BJ (cell line): ENCODE measurements at regions not wholly inside any gene's neighbourhood (a gene's known extent, or its start where the extent isn't known, plus 50 kb on each side); places are given as distances from the start of the nearest gene placed in this dataset.

Source experiments
- CTCF ChIA-PET: fragments of 350-600 bp; formaldehyde crosslinking; extraction: SDS; loops from one replicate; lab custom pipeline; 2021; ENCODE audit warnings: antibody characterized with exemption, inconsistent platforms; lab: Yijun Ruan, JAX
- POLR2A ChIA-PET: fragments of 300-600 bp; sonication (Branson Sonifier 250); formaldehyde crosslinking; extraction: SDS; loops from one replicate; lab custom pipeline; 2021; ENCODE audit warnings: antibody characterized with exemption; lab: Charles Lee
- DNase-seq: peaks from one replicate; pipeline ENCODE4 v3.0.0-alpha.2; 2011; ENCODE audit warnings: low read depth
- H3K27me3 ChIP-seq: 2 replicates; pipeline ENCODE4 v1.6.0; 2011; ENCODE audit warnings: low read length; ENCODE audit not compliant: control insufficient read depth, insufficient read depth
- H3K36me3 ChIP-seq: 2 replicates; pipeline ENCODE4 v1.5.1; 2011; ENCODE audit warnings: low read length; ENCODE audit not compliant: control insufficient read depth, insufficient read depth
- H3K4me3 ChIP-seq: 2 replicates; pipeline ENCODE4 v1.5.1; 2011; ENCODE audit warnings: low read depth, mild to moderate bottlenecking, control low read depth, low read length
- TF ChIP-seq, protein P1 (sequence below): IDR thresholded peaks from 2 replicates; pipeline ENCODE4 v1.5.1; 2011; ENCODE audit warnings: low read depth, mild to moderate bottlenecking, control low read depth, inconsistent platforms, low read length, moderate library complexity; ENCODE audit not compliant: insufficient read depth

DNA sequence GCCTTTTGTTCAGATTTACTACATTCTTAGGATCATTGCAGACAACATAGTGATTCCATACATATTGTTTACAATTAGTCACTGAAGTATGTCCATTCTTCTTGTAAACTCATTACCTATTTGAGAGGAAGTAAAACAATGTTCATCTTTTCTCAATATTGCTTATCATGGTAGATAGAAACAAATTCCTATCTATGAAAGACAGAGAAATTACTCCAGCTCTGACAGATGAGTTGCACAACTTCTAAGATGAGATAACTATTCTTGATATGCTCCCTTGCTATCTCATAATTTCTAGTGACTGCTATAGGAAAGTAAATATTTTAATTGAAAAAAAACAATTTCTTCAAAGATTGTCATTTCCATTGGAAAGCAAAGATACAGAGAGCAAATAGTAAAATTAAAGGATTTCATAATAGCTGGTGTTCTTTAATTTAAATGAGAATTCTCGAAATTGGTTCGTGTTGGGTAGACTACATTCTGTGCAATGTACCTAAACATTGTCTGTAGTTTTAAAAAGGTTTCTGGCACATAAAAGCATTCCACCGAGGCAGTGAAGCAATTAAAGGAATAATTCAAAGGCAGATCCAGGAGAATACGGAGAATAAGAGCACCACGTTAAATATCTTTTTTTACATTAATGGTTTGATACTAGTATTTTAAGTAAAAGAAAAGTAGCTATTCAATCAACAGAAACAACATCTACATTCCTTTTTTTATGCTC lies 1029.1 kb upstream of the ACO1 start:
- POLR2A ChIA-PET = no interaction called here
- CTCF ChIA-PET = no interaction called here
- TF ChIP-seq, protein P1, sequence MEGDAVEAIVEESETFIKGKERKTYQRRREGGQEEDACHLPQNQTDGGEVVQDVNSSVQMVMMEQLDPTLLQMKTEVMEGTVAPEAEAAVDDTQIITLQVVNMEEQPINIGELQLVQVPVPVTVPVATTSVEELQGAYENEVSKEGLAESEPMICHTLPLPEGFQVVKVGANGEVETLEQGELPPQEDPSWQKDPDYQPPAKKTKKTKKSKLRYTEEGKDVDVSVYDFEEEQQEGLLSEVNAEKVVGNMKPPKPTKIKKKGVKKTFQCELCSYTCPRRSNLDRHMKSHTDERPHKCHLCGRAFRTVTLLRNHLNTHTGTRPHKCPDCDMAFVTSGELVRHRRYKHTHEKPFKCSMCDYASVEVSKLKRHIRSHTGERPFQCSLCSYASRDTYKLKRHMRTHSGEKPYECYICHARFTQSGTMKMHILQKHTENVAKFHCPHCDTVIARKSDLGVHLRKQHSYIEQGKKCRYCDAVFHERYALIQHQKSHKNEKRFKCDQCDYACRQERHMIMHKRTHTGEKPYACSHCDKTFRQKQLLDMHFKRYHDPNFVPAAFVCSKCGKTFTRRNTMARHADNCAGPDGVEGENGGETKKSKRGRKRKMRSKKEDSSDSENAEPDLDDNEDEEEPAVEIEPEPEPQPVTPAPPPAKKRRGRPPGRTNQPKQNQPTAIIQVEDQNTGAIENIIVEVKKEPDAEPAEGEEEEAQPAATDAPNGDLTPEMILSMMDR = no peak
- Histone ChIP-seq H3K36me3 (no peaks in the 10 kb centered on the region), H3K4me3 (no peak overlapping the region), H3K27me3 (no peaks in the 10 kb centered on the region)
- no peak for DNase-seq

DNA sequence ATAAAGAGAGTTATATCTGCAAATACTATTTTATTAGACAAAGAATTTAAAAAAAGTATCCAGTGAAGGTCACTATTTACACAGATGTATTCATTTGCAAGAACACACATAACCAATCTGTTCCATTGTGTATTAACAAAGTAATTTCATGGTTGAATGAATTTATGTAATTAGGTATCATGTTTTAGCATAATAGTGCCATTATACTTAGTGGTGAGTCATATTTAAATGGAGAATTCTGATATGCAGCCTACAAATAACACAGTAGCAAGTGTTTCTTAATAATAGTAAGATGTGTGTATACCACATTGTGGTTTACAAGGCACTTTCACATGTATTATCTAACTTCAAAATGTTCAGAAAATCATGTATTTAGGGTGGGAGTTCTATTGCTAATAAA lies 1028.5 kb upstream of the ACO1 start:
- H3K4me3 ChIP-seq = no peak overlapping the region
- H3K27me3 ChIP-seq = no peaks in the 10 kb centered on the region
- DNase-seq = no peak
- ChIA-PET CTCF (no interaction called here), POLR2A (no interaction called here)
- no peaks in the 10 kb centered on the region for H3K36me3 ChIP-seq
- TF ChIP-seq, protein P1 = no peak

DNA sequence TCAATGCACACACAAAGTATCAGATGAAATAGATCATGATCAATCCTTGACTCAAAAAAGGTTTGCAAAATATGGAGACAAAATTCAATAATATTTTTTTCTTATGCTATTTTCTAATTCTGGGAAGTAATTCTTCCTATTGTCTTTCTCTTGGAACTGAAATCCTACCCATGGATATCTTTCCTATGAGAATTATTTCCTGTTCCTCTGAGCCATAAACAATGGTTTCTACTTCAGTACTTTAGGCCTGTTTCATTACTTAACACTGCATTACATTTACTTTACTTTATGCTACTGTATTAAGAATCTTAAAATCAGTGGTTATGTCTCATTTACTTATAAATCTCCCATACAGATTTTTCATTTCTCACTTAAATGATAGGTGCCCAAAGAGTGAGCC lies 1025.4 kb upstream of the ACO1 start:
- DNase-seq = no peak
- no peaks in the 10 kb centered on the region for H3K36me3 ChIP-seq
- H3K4me3 ChIP-seq = no peak overlapping the region
- POLR2A ChIA-PET = no interaction called here
- TF ChIP-seq, protein P1 = no peak
- CTCF ChIA-PET = no interaction called here
- no peaks in the 10 kb centered on the region for H3K27me3 ChIP-seq

DNA sequence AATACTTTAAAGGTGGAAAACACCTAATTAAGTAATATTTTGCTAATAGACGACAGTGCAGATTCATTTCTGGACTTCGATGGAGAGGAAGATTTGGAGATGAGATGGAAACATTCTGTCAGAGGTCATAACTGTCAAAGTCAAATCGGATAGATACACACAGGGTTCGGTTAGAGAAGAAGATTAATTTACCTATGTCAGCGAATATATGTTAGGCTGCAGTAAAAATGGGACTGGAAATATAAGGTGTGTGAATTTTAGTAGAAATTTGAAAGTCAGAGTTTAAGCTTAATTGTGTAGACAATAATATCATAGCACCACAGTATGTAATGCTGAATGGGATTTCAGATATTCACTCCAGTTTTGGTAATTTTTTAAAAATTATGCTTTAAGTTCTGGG lies 1020.3 kb upstream of the ACO1 start:
- no peak for DNase-seq
- CTCF ChIA-PET = no interaction called here

DNA sequence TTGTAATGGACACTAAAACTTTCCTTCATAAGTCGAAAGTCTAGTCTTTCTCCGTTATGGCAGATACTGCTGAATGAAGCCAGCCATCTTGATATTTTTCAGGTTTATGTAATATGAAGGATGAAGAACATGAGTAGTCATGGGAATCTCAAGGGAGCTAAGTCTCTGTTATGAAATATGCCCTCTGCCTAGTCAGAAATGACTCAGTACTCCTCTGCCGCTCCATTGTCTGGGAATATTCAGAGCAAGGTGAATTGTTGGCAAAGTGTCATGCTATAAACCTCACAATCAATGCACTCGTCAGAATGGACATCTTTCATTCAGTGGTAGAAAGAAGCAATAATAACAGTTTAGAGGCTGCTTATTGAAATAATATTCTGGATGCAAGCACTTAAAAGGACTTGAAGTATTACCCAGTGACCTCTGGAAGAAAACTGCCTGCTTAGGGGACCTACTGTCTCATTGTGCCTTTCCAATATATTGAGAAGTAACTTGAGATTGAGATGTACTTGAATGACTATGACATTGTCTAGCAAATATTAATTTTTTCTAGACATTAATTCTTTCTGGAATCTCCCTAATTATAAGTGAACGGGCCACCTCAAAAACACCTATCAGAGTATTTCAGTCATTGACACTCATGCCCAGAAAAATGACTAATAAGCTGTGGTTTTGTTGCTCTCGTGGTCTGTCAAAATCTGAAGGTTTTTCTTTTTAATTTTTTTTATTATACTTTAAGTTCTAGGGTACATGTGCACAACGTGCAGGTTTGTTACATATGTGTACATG lies 1011.5 kb upstream of the ACO1 start:
- no peak for DNase-seq
- ChIA-PET POLR2A (no interaction called here), CTCF (no interaction called here)
- H3K27me3 ChIP-seq = no peaks in the 10 kb centered on the region
- H3K36me3 ChIP-seq = no peaks in the 10 kb centered on the region
- H3K4me3 ChIP-seq = no peak overlapping the region
- TF ChIP-seq, protein P1 = no peak

More for the DNA sequence above, 1020.3 kb upstream of the ACO1 start:
- POLR2A ChIA-PET = no interaction called here
- Histone ChIP-seq H3K27me3 (no peaks in the 10 kb centered on the region), H3K36me3 (no peaks in the 10 kb centered on the region), H3K4me3 (no peak overlapping the region)
- TF ChIP-seq, protein P1 = no peak
